ENCODE measurements at regions not wholly inside any gene's neighbourhood (a gene's known extent, or its start where the extent isn't known, plus 50 kb on each side); places are given as distances from the start of the nearest gene placed in this dataset.

DNA sequence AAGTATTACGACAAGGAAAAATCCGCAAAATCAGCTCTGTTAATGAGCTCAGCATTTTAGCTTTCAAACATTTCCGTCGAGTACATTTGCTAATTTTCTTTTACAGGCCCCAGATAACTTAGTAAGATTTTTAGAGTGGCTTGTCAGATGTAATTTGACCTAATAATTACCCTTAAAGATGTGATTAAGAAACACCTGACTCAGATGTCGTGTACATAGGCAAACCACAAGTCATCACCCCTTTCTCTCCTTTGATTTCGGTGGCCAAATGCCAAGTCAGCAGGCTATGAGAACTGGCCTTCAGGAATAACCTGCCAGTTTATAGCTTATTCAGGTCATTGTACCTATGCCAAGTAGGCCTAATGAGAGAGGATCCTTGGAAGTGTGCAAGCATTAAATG is 369.6 kb downstream of the PCDH7 start:
- TF ChIP-seq TAF1 (IDR thresholded peaks at IDR 0.05; ENCODE audit: low read depth) (no peak), MAX (IDR thresholded peaks at IDR 0.05) (no peak), RAD21 (IDR thresholded peaks at IDR 0.05; ENCODE audit: low read depth) (no peak), CREB1 (IDR thresholded peaks at IDR 0.05; ENCODE audit: low read depth) (no peak), NFIC (IDR thresholded peaks at IDR 0.05) (peak; percentile 91), EP300 (IDR thresholded peaks at IDR 0.05; ENCODE audit: borderline replicate concordance) (peak; percentile 73; the same call in 1 of the 2 replicates)
